ENCODE measurements at regions not wholly inside any gene's neighbourhood (a gene's known extent, or its start where the extent isn't known, plus 50 kb on each side); places are given as distances from the start of the nearest gene placed in this dataset.

DNA sequence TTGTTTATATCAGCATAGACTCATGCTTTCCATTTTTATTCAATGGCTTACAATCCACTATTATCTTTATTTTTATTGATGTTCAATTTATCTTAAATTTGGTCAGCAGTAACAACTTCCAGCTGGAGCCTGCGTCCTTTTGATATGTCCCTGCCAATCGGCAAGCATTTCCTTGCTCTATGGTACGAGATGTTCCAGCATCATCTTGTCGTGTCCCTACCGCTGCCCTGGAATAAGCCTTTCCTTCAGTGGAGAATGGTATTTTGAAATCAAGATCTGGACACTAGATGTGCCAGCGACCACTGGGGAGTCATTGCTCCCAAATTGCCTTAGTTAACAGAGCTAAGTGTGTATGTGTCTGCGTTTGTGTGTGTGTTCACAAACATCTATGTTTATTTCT lies 151.6 kb upstream of the RGMB start:
- no peak for ATAC-seq (replicated peaks in 6 of 8)
- in situ Hi-C loops (cut with MboI; ENCODE audit: low pct_unique_long_range_greater_than_20kb in 2 of 9, low sequenced_read_pairs in 9 of 9, unreplicated experiment in 9 of 9): no loop called here
- H3K4me1 ChIP-seq (replicated peaks in 1 of 2): no peaks in the 10 kb centered on the region
- no peak overlapping the region for H3K4me3 ChIP-seq
- WGBS, 10 experiments: 84 to 100% (median 95%) methylated on average over 2 to 7 of the region's 7 CpGs
- H3K27ac ChIP-seq: no peak overlapping the region

DNA sequence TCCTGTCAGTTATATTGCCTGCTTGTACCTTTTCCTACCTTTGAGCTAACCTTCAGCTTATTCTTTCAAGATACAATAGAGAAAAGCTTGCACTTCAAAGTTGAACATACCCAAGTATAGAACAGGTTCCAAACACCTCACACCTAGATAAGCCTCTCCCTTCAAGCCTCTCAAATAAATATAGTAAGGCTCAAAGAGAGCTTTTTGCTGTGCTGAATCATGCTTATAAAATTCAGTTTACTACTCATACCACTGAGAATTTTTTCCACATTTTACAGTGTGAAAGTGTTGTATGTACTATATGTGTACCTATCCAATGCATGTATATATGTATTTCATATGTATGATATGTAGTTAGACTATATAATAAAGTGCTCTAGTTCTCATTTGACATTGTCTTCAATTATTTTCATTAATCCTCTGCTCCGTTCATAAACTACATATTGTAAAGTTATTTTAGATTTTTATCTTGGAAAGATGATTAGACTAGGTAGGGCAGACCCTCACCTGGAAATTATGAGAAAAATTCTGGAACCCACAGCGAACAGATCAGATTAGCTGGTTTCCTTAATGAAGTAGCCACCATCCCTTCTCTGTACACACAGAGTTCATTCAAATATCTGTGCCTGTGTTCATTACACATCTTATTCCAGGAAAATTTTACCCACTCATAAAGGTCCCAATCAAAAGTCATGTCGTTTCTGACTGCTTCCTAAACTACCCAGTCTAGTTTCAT lies 149.2 kb upstream of the RGMB start:
- Histone ChIP-seq H3K4me1 (replicated peaks in 1 of 2) (no peaks in the 10 kb centered on the region), H3K4me3 (no peak overlapping the region), H3K27ac (no peak overlapping the region)
- in situ Hi-C loops (cut with MboI; ENCODE audit: low pct_unique_long_range_greater_than_20kb in 2 of 9, low sequenced_read_pairs in 9 of 9, unreplicated experiment in 9 of 9): no loop called here
- WGBS, 10 experiments: 38 to 100% (median 79%) methylated on average over 1 to 3 of the region's 3 CpGs; no CpG with 5 or more reads in 2 of the 10 experiments
- no peak for ATAC-seq (replicated peaks in 6 of 8)

DNA sequence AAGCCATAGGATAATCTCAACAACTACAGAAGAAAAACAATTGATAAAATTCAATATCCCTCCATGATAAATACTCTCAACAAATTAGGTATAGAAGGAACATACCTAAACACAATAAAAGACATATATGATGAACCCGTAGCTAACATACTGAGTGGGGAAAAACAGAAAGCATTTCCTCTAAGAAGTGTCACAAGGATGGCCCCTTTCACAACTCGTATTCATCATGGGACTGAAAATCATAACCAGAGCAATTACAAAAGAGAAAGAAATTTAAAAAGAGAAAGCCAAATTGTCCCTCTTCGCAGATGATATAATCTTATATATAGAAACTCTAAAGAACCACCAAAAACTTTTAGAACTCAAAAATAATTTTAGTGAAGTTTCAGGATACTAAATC lies 146.3 kb upstream of the RGMB start:
- Histone ChIP-seq H3K4me3 (no peak overlapping the region), H3K4me1 (replicated peaks in 1 of 2) (no peaks in the 10 kb centered on the region), H3K27ac (no peak overlapping the region)
- in situ Hi-C loops (cut with MboI; ENCODE audit: low pct_unique_long_range_greater_than_20kb in 2 of 9, low sequenced_read_pairs in 9 of 9, unreplicated experiment in 9 of 9): no loop called here
- ATAC-seq (replicated peaks in 6 of 8): no peak
- 58 to 100% (median 89%) methylated on average over 2 to 3 of the region's 3 CpGs; no CpG with 5 or more reads in 1 of the 10 experiments for WGBS, 10 experiments

DNA sequence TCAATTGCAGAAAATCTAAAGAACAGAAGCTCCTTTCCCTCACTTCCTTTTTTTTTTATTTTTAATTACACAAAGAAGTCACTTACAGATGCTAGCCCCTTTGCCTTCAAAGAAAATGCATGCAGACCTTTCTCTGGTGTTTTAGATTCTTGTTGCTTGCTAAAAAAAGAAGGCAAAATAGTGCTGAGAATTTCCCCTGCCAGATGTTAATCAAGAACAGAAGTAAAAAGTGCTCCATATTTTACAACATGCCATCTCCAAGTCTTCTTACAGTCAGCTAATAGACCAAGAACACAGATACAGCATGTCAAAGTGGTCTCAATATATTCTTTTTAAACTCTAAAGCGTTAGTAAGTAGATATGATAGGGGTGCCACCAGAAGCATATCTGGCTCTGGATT lies 142.8 kb upstream of the RGMB start:
- 86 to 100% (median 100%) methylated on average over 1 of the region's 1 CpG; no CpG with 5 or more reads in 2 of the 10 experiments for WGBS, 10 experiments
- no peak for ATAC-seq (replicated peaks in 6 of 8)
- Histone ChIP-seq H3K4me3 (no peak overlapping the region), H3K27ac (no peak overlapping the region), H3K4me1 (replicated peaks in 1 of 2) (peaks cover 6 to 7% of the 10 kb centered on the region in 2 donors)
- in situ Hi-C loops (cut with MboI; ENCODE audit: low pct_unique_long_range_greater_than_20kb in 2 of 9, low sequenced_read_pairs in 9 of 9, unreplicated experiment in 9 of 9): no loop called here

DNA sequence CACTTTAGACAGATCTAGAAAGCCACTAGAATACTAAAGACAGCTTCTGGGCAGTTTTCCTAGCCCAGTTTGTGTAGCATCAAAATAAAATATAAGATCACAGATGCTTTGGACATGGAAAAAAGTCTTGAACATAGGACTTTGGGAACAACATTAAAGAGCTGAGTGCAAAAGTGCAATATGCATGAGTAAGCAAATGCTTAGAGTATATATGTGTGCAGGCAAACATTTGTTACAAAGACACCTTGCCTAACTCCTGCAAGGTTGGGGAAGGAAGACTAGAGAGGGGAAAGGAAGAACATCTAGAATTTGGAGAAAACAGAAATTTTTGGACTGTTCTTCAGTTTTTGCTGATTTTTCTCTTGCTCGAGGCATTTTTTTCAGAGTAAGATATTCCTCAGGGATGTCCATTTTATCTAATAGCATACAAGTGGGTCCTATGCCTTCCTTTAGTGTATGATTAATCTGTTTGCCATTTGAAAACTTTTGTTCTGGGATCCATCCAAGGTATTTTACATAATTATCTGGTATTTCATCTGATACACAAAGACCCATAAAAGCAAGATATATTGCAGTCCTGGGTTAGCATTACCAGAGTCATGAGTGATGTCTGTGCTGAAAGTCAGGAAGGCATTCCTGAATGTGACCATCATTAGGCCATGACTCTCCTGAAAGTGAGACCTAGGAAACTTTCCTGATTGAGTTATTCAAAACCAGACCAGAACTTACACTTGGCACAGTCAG lies 142.0 kb upstream of the RGMB start:
- H3K4me1 ChIP-seq (replicated peaks in 1 of 2): peaks cover 9 to 15% of the 10 kb centered on the region in 2 donors
- H3K27ac ChIP-seq: no peak overlapping the region
- WGBS, 10 experiments: 0 to 100% (median 85%) methylated on average over 1 of the region's 1 CpG; no CpG with 5 or more reads in 2 of the 10 experiments
- in situ Hi-C loops (cut with MboI; ENCODE audit: low pct_unique_long_range_greater_than_20kb in 2 of 9, low sequenced_read_pairs in 9 of 9, unreplicated experiment in 9 of 9): no loop called here
- no peak overlapping the region for H3K4me3 ChIP-seq
- ATAC-seq (replicated peaks in 6 of 8): peak in 2 of 8 experiments; percentile 88 to 98

DNA sequence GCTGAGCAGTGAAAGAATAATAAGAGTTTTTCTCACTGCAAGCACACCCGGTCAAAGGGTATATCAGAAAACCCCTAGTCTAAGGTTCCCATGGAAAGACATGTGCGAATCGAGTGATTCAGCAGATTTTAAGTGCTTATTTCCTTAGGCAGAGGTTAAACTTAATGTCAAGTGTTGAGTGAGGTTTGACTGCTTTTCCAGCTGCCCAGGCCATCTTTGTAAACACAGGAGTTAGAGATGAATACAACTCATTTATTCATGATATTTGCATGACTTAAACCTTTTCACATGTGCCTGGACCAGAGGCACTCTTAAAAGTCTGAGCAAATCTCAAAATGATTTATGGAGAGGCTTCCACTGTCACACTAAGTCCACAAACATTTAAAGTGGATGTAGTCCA lies 137.8 kb upstream of the RGMB start:
- in situ Hi-C loops (cut with MboI; ENCODE audit: low pct_unique_long_range_greater_than_20kb in 2 of 9, low sequenced_read_pairs in 9 of 9, unreplicated experiment in 9 of 9): no loop called here
- WGBS, 10 experiments: 12 to 92% (median 40%) methylated on average over 1 to 3 of the region's 3 CpGs; no CpG with 5 or more reads in 4 of the 10 experiments
- ATAC-seq (replicated peaks in 6 of 8): peak in 5 of 8 experiments; percentile 32 to 68 (median 51)
- H3K4me1 ChIP-seq (replicated peaks in 1 of 2): peaks cover 28 to 45% of the 10 kb centered on the region in 2 donors
- H3K27ac ChIP-seq: no peak overlapping the region
- no peak overlapping the region for H3K4me3 ChIP-seq

DNA sequence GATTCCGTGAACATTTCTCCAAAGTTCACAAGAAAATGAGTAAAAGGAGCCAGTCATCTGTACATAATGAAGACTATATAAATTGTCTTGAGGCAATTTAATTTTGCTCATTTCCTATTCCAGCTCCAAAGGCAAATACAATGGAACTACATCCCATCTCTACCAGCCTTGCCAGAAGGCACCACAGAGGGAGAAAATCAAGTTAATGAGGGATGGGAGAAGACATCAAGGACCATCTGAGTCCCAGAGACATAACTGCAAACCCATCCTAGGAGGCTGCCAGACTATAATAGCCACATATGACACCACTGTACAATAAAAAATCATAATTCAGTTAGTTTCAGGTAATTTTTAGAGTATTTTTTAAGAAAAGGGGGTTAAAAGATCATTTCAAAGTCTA lies 136.3 kb upstream of the RGMB start:
- no peak for ATAC-seq (replicated peaks in 6 of 8)
- 43 to 100% (median 73%) methylated on average over 1 of the region's 1 CpG for WGBS, 10 experiments
- Histone ChIP-seq H3K4me3 (no peak overlapping the region), H3K27ac (peak overlapping the region in 1 of 2 donors; percentile 33), H3K4me1 (replicated peaks in 1 of 2) (peaks cover 33 to 49% of the 10 kb centered on the region in 2 donors)
- in situ Hi-C loops (cut with MboI; ENCODE audit: low pct_unique_long_range_greater_than_20kb in 2 of 9, low sequenced_read_pairs in 9 of 9, unreplicated experiment in 9 of 9): no loop called here

DNA sequence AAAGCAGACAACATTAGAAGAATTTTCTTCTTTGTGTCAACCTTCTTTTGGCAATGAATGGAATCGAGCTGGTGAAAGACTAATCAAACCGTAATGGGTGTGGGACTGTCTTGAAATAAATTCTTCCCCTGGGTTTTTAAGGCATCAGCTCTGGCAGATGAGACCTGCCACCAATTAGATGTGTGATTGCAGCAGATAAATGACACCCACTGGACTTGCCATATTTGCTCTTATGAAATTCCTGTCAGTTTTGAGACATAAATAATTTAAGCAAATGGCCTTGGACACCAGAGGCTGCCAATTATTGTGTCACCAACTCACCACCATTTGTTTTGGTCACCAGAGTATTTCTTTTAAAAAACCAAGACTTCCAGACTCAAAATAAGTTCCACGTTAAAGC lies 135.9 kb upstream of the RGMB start:
- no peak overlapping the region for H3K27ac ChIP-seq
- peak in 2 of 8 experiments; percentile 19 to 42 for ATAC-seq (replicated peaks in 6 of 8)
- peaks cover 33 to 49% of the 10 kb centered on the region in 2 donors for H3K4me1 ChIP-seq (replicated peaks in 1 of 2)
- H3K4me3 ChIP-seq: no peak overlapping the region
- in situ Hi-C loops (cut with MboI; ENCODE audit: low pct_unique_long_range_greater_than_20kb in 2 of 9, low sequenced_read_pairs in 9 of 9, unreplicated experiment in 9 of 9): no loop called here
- 29 to 90% (median 52%) methylated on average over 1 to 3 of the region's 3 CpGs; no CpG with 5 or more reads in 1 of the 10 experiments for WGBS, 10 experiments

DNA sequence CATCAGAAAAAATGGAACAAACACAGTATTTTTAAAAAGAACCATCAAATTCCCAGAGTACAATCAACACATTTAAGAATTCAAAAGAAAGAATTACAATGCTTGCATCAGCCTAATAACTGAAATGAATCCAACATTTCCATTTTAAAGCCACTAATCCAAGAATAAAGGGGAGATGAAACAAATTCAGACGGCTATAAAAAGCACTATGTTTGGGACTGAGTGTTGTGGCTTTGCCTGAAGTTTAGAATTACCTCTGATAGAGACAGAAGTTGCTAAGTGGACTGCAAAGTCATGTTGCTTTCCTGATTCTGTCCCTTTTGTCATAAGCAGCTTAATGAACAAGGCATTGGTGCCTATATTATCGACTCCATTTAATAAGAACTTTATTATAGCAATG lies 135.4 kb upstream of the RGMB start:
- Histone ChIP-seq H3K27ac (no peak overlapping the region), H3K4me3 (no peak overlapping the region), H3K4me1 (replicated peaks in 1 of 2) (peaks cover 33 to 49% of the 10 kb centered on the region in 2 donors)
- 20 to 50% (median 37%) methylated on average over 1 to 2 of the region's 2 CpGs; no CpG with 5 or more reads in 1 of the 10 experiments for WGBS, 10 experiments
- in situ Hi-C loops (cut with MboI; ENCODE audit: low pct_unique_long_range_greater_than_20kb in 2 of 9, low sequenced_read_pairs in 9 of 9, unreplicated experiment in 9 of 9): no loop called here
- ATAC-seq (replicated peaks in 6 of 8): peak in 2 of 8 experiments; percentile 25 to 38

DNA sequence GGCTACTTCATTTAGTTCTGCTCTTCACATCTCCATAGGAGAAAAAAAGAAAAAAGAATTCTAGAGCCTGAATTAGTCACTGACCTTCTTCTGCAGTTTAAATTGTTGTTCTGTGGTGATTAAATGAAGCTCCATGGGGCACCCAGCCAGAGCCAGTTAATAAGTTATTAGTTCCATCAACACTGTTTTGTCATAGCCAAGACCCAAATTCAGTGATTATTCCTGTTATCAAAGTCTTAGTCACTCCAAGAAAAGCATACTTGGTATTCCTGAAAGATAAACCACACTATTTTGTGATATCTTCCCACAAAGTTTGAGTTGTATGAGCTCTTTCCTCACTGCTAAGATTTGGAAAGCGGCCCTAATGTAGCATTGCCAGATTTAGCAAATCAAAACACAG lies 134.8 kb upstream of the RGMB start:
- H3K27ac ChIP-seq: no peak overlapping the region
- peaks cover 38 to 52% of the 10 kb centered on the region in 2 donors for H3K4me1 ChIP-seq (replicated peaks in 1 of 2)
- ATAC-seq (replicated peaks in 6 of 8): no peak
- 14 to 100% (median 86%) methylated on average over 1 of the region's 1 CpG; no CpG with 5 or more reads in 3 of the 10 experiments for WGBS, 10 experiments
- in situ Hi-C loops (cut with MboI; ENCODE audit: low pct_unique_long_range_greater_than_20kb in 2 of 9, low sequenced_read_pairs in 9 of 9, unreplicated experiment in 9 of 9): no loop called here
- H3K4me3 ChIP-seq: no peak overlapping the region

DNA sequence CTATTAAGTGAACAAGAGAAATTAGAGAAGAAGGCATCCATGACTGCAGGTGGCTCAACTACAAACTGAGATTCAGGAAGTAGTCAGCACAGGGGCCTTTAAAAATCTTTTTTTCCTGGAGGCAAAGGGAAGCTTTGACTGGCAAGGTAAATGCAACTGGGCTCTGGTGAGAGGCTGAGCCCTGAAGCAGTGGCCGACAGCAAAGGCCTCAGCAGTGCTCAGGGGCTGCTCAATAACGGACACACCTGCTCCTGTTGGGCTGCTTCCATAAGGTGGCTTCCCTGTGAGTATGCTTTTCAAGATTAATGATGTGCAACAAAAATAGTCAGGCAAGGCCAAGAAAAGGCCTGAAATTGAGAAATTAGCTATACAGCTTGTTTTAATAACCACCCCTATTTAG lies 134.2 kb upstream of the RGMB start:
- Histone ChIP-seq H3K4me3 (no peak overlapping the region), H3K4me1 (replicated peaks in 1 of 2) (peaks cover 40 to 54% of the 10 kb centered on the region in 2 donors), H3K27ac (no peak overlapping the region)
- in situ Hi-C loops (cut with MboI; ENCODE audit: low pct_unique_long_range_greater_than_20kb in 2 of 9, low sequenced_read_pairs in 9 of 9, unreplicated experiment in 9 of 9): no loop called here
- ATAC-seq (replicated peaks in 6 of 8): peak in 3 of 8 experiments; percentile 44 to 67 (median 57)
- WGBS, 10 experiments: 40 to 81% (median 67%) methylated on average over 1 to 2 of the region's 2 CpGs; no CpG with 5 or more reads in 5 of the 10 experiments

DNA sequence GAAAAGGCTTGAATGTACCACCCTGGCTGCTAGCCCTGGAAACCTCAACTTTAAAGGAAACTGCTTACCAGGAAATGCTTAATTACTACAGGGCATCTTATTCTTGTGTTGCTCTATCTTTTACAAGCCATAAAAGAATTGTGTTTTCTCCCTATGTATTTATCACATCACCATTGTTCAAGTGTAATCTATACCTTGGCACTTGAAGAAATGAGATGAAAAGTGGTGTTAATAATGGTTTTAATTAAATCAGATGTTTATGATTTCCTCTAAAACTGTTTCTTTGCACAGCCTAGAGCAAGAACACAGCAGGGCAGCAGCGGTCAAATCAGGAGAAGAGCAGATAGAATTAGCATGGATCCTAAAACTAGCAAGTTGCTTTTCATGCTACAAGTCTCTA lies 131.8 kb upstream of the RGMB start:
- Histone ChIP-seq H3K4me1 (replicated peaks in 1 of 2) (peaks cover 31 to 38% of the 10 kb centered on the region in 2 donors), H3K4me3 (no peak overlapping the region)

DNA sequence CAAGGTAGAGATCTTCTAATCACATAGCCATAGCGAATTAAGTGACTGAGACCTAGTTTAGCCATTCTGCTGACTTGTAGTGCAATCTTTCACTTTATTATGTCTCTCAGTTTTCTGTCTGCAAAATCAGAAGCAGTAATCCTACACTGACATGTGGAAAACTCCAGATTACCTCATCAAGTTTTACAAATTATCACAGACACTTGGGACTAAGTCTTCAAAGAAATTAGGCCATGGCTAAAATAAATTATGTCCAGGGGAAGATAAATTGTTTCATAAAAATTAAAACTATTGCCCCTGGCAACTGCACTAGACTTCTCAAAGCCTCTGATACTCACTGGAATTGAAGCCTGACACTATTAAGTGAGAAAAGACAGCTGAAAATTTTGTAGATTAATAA lies 129.9 kb upstream of the RGMB start:
- H3K27ac ChIP-seq: no peak overlapping the region
- ATAC-seq (replicated peaks in 6 of 8): no peak
- in situ Hi-C loops (cut with MboI; ENCODE audit: low pct_unique_long_range_greater_than_20kb in 2 of 9, low sequenced_read_pairs in 9 of 9, unreplicated experiment in 9 of 9): no loop called here
- 20 to 90% (median 58%) methylated on average over 1 of the region's 1 CpG; no CpG with 5 or more reads in 6 of the 10 experiments for WGBS, 10 experiments
- H3K4me3 ChIP-seq: no peak overlapping the region
- peaks cover 18 to 19% of the 10 kb centered on the region in 2 donors for H3K4me1 ChIP-seq (replicated peaks in 1 of 2)

More for the DNA sequence above, 131.8 kb upstream of the RGMB start:
- in situ Hi-C loops (cut with MboI; ENCODE audit: low pct_unique_long_range_greater_than_20kb in 2 of 9, low sequenced_read_pairs in 9 of 9, unreplicated experiment in 9 of 9): no loop called here
- ATAC-seq (replicated peaks in 6 of 8): no peak
- WGBS, 10 experiments: 50 to 83% (median 80%) methylated on average over 1 of the region's 1 CpG; no CpG with 5 or more reads in 5 of the 10 experiments
- H3K27ac ChIP-seq: no peak overlapping the region
